HepG2 (cell line): ENCODE measurements at regions not wholly inside any gene's neighbourhood (a gene's known extent, or its start where the extent isn't known, plus 50 kb on each side); places are given as distances from the start of the nearest gene placed in this dataset.

Source experiments
- MAFK ChIP-seq, 2 experiments: IDR thresholded peaks in 1 of 2; conservative IDR thresholded peaks in 1 of 2; 2 replicates each; pipeline ENCODE4 v1.6.1; 2011; ENCODE audit warnings: improper control_type of control experiment in 2 of 2, low read length in 2 of 2
- MBNL3 ChIP-seq: fragments of 250-450 bp; sonication (Bioruptor Pico); conservative IDR thresholded peaks from 2 replicates; pipeline ENCODE4 v1.8.0; 2022; ENCODE audit warnings: mild to moderate bottlenecking, inconsistent platforms
- MTA1 ChIP-seq: sonication (generic); formaldehyde crosslinking; IDR thresholded peaks from 2 replicates; pipeline ENCODE4 v1.4.0; 2020; ENCODE audit warnings: missing genetic modification reagents, mild to moderate bottlenecking, borderline replicate concordance
- SMAD1 ChIP-seq: sonication (generic); formaldehyde crosslinking; IDR thresholded peaks from 2 replicates; pipeline ENCODE4 v1.4.0; 2020; ENCODE audit warnings: missing genetic modification reagents, low read depth, mild to moderate bottlenecking, borderline replicate concordance
- TEAD3 ChIP-seq: optimal IDR thresholded peaks from 2 replicates; pipeline ENCODE3; 2016; ENCODE audit warnings: borderline replicate concordance
- ZBTB33 ChIP-seq: sonication (generic); formaldehyde crosslinking; IDR thresholded peaks from 2 replicates; pipeline ENCODE4 v1.4.0; 2020; ENCODE audit warnings: missing genetic modification reagents
- ZNF407 ChIP-seq: sonication (generic); formaldehyde crosslinking; IDR thresholded peaks from one replicate; pipeline ENCODE4 v1.5.1; 2020; ENCODE audit warnings: mild to moderate bottlenecking, missing genetic modification reagents; ENCODE audit errors: not compliant biosample characterization
- ZNF687 ChIP-seq: sonication (generic); formaldehyde crosslinking; IDR thresholded peaks from 2 replicates; pipeline ENCODE4 v1.5.1; 2020; ENCODE audit warnings: mild to moderate bottlenecking, missing genetic modification reagents, moderate library complexity
- ZNF772 ChIP-seq: sonication (generic); formaldehyde crosslinking; IDR thresholded peaks from 2 replicates; pipeline ENCODE4 v1.5.0; 2020; ENCODE audit warnings: mild to moderate bottlenecking, missing genetic modification reagents

GRCh38 chr5:87741881-87742280 lies 329.2 kb upstream of the CCNH start:
- TF ChIP-seq SMAD1 (CRISPR knock-in tag) = no peak
- no peak for TF ChIP-seq ZBTB33
- TF ChIP-seq ZNF772 (CRISPR knock-in tag) = no peak
- no peak for TF ChIP-seq TEAD3
- no peak for TF ChIP-seq ZNF687 (CRISPR knock-in tag)
- TF ChIP-seq MAFK (conservative IDR thresholded peaks at IDR 0.05 in 1 of 2, IDR thresholded peaks at IDR 0.05 in 1 of 2; ENCODE audit: low read length in 2 of 2) = no peak
- TF ChIP-seq MTA1 (CRISPR knock-in tag) = no peak
- no peak for TF ChIP-seq MBNL3 (CRISPR knock-in tag)
- no peak for TF ChIP-seq ZNF407
